Progenitor cell of endocrine pancreas (in vitro differentiated cells): ENCODE measurements at regions not wholly inside any gene's neighbourhood (a gene's known extent, or its start where the extent isn't known, plus 50 kb on each side); places are given as distances from the start of the nearest gene placed in this dataset.

Source experiments
- DNase-seq: peaks from one replicate; pipeline ENCODE4 v3.0.0; 2021; ENCODE audit warnings: low spot score; ENCODE audit not compliant: unreplicated experiment
- H3K27ac Mint-ChIP-seq: 2 replicates; pipeline ENCODE4 v1.8.0; 2021; ENCODE audit warnings: mild to moderate bottlenecking, moderate library complexity, mixed read lengths
- H3K27me3 Mint-ChIP-seq: 2 replicates; pipeline ENCODE4 v1.8.0; 2021; ENCODE audit warnings: mixed read lengths
- H3K36me3 Mint-ChIP-seq: 2 replicates; pipeline ENCODE4 v1.8.0; 2022; ENCODE audit warnings: mixed read lengths; ENCODE audit not compliant: insufficient read depth
- H3K4me1 Mint-ChIP-seq: 2 replicates; pipeline ENCODE4 v1.8.0; 2021; ENCODE audit warnings: low read depth, mixed read lengths
- H3K4me3 Mint-ChIP-seq: 2 replicates; pipeline ENCODE4 v1.8.0; 2021; ENCODE audit warnings: low read depth, mild to moderate bottlenecking, moderate library complexity, mixed read lengths
- H3K9me3 Mint-ChIP-seq: 2 replicates; pipeline ENCODE4 v1.8.0; 2021; ENCODE audit warnings: low read depth, mixed read lengths
- CTCF ChIP-seq: fragments of 200-600 bp; sonication (generic); IDR thresholded peaks from one replicate; pipeline ENCODE4 v1.5.0; 2021; ENCODE audit warnings: antibody characterized with exemption, mild to moderate bottlenecking; ENCODE audit not compliant: unreplicated experiment

GRCh38 chr2:151157000-151157735 is 104.5 kb downstream of the RBM43 start:
- no peak overlapping the region for H3K4me3 Mint-ChIP-seq
- no peak for DNase-seq
- H3K9me3 Mint-ChIP-seq = no peaks in the 10 kb centered on the region
- no peak for TF ChIP-seq CTCF
- no peaks in the 10 kb centered on the region for H3K36me3 Mint-ChIP-seq
- H3K27ac Mint-ChIP-seq = no peak overlapping the region
- peaks cover 5% of the 10 kb centered on the region for H3K4me1 Mint-ChIP-seq
- peaks cover 6% of the 10 kb centered on the region for H3K27me3 Mint-ChIP-seq

- DNase-seq = no peak
- Mint-ChIP-seq H3K36me3 (no peaks in the 10 kb centered on the region), H3K9me3 (no peaks in the 10 kb centered on the region), H3K27ac (no peak overlapping the region), H3K4me3 (no peak overlapping the region), H3K27me3 (peaks cover 6% of the 10 kb centered on the region), H3K4me1 (peaks cover 6% of the 10 kb centered on the region)
- TF ChIP-seq CTCF = no peak
Observed at GRCh38 chr2:151156431-151156830, 105.2 kb downstream of the RBM43 start.

GRCh38 chr2:151153601-151154000 is 108.1 kb downstream of the RBM43 start:
- no peaks in the 10 kb centered on the region for H3K36me3 Mint-ChIP-seq
- no peak for DNase-seq
- no peak for TF ChIP-seq CTCF
- H3K9me3 Mint-ChIP-seq = no peaks in the 10 kb centered on the region
- peaks cover 6% of the 10 kb centered on the region for H3K27me3 Mint-ChIP-seq
- H3K4me3 Mint-ChIP-seq = no peak overlapping the region
- H3K27ac Mint-ChIP-seq = no peak overlapping the region
- peaks cover 11% of the 10 kb centered on the region for H3K4me1 Mint-ChIP-seq

GRCh38 chr2:151150331-151151320 is 111.0 kb downstream of the RBM43 start:
- no peak for TF ChIP-seq CTCF
- peaks cover 6% of the 10 kb centered on the region for H3K27me3 Mint-ChIP-seq
- no peaks in the 10 kb centered on the region for H3K36me3 Mint-ChIP-seq
- H3K4me3 Mint-ChIP-seq = no peak overlapping the region
- DNase-seq = no peak
- peaks cover 11% of the 10 kb centered on the region for H3K4me1 Mint-ChIP-seq
- no peaks in the 10 kb centered on the region for H3K9me3 Mint-ChIP-seq
- H3K27ac Mint-ChIP-seq = no peak overlapping the region

- H3K9me3 Mint-ChIP-seq = peaks cover 4% of the 10 kb centered on the region
- no peak overlapping the region for H3K27ac Mint-ChIP-seq
- H3K4me3 Mint-ChIP-seq = no peak overlapping the region
- DNase-seq = no peak
- no peaks in the 10 kb centered on the region for H3K36me3 Mint-ChIP-seq
- TF ChIP-seq CTCF = no peak
- H3K4me1 Mint-ChIP-seq = no peaks in the 10 kb centered on the region
- H3K27me3 Mint-ChIP-seq = no peaks in the 10 kb centered on the region
Observed at GRCh38 chr2:151138507-151138906, 123.2 kb downstream of the RBM43 start.
